ENCODE measurements at regions not wholly inside any gene's neighbourhood (a gene's known extent, or its start where the extent isn't known, plus 50 kb on each side); places are given as distances from the start of the nearest gene placed in this dataset.

DNA sequence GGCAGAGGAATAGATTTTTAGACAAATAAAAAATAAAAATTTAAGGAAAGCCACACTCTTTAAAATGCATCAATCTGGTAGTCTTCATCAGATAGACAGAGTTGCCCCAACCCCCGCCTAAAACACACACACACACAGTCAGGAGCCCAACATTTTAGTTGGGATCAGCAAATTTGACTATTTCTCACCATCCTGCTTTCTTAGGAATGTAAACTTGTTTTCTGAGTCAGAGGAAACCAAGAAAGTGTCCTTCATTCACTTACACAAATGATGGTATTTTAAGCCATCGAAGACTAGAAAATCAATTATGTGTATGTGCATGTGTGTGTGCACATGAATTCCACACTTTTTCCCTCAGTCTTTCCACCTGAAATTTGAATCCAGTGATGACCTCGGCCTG is 1657.5 kb downstream of the SLITRK1 start:
- TF ChIP-seq, protein P1, sequence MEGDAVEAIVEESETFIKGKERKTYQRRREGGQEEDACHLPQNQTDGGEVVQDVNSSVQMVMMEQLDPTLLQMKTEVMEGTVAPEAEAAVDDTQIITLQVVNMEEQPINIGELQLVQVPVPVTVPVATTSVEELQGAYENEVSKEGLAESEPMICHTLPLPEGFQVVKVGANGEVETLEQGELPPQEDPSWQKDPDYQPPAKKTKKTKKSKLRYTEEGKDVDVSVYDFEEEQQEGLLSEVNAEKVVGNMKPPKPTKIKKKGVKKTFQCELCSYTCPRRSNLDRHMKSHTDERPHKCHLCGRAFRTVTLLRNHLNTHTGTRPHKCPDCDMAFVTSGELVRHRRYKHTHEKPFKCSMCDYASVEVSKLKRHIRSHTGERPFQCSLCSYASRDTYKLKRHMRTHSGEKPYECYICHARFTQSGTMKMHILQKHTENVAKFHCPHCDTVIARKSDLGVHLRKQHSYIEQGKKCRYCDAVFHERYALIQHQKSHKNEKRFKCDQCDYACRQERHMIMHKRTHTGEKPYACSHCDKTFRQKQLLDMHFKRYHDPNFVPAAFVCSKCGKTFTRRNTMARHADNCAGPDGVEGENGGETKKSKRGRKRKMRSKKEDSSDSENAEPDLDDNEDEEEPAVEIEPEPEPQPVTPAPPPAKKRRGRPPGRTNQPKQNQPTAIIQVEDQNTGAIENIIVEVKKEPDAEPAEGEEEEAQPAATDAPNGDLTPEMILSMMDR (IDR thresholded peaks at IDR 0.05; ENCODE audit: extremely low read depth, insufficient read depth, missing control alignments) = no peak
- no peak for DNase-seq (ENCODE audit: low spot score)
- in situ Hi-C loops (cut with MboI; ENCODE audit: low pct_unique_long_range_greater_than_20kb, low sequenced_read_pairs, unreplicated experiment) = no loop called here

DNA sequence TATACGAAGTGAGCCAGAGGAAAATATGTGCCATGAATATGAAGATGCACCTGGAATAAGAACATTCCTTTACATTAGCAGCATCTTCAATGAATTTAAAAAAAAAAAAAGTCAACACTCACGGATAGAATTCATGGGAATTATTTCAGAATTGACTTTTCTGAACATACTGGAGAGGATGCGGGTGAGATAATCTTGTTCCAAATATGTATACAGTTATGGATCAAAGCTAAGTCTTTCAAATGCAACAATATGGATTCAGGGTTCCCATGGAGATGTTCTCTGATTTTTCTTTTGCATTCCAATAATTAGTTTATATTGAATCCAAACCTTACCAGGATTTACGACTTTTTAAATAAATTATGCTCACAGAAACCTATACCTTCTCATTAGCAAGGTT is 1660.7 kb downstream of the SLITRK1 start:
- DNase-seq (ENCODE audit: low spot score) = no peak
- in situ Hi-C loops (cut with MboI; ENCODE audit: low pct_unique_long_range_greater_than_20kb, low sequenced_read_pairs, unreplicated experiment) = no loop called here

DNA sequence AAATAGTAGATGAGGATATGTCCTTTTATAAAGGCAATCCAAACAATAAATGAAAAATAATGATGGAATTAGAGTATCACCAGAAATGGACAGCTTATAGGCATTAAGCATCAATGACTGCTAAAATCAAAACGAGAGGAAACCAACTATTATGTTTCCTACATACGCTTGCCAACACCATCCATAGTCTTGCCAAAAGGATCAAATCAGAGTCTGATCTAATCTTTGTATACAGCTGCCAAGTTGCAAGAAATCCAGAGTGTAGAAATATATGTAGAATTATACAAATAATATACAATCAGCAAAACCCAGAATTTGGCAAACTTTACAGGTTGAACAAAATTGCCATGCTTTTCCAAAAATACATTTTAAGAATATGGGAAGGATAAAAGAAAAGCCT is 1661.6 kb downstream of the SLITRK1 start:
- no peak for DNase-seq (ENCODE audit: low spot score)
- in situ Hi-C loops (cut with MboI; ENCODE audit: low pct_unique_long_range_greater_than_20kb, low sequenced_read_pairs, unreplicated experiment) = no loop called here
- TF ChIP-seq, protein P1 (IDR thresholded peaks at IDR 0.05; ENCODE audit: extremely low read depth, insufficient read depth, missing control alignments) = no peak

More for the DNA sequence above, 1660.7 kb downstream of the SLITRK1 start:
- TF ChIP-seq, protein P1 (IDR thresholded peaks at IDR 0.05; ENCODE audit: extremely low read depth, insufficient read depth, missing control alignments) = no peak

DNA sequence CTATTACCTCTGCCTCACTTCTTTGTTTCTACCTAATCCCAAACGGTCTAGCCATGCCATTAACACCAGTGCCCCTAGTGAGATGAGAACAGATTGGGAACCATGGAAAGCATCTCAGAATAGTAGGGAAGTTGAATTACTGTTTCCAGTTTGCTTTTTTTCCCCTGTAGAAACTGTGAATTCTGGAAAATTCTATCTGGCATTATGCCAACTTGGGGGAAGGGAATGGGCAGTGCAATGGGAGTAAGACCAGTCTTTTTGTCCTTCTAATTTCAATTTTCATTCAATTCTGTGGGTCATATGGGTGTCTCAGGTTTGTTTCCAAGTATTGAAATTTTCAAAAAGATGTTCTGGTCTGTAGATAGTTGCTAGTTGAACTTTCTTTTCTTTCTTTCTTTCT is 1666.1 kb downstream of the SLITRK1 start:
- TF ChIP-seq, protein P1 (IDR thresholded peaks at IDR 0.05; ENCODE audit: extremely low read depth, insufficient read depth, missing control alignments) = no peak
- in situ Hi-C loops (cut with MboI; ENCODE audit: low pct_unique_long_range_greater_than_20kb, low sequenced_read_pairs, unreplicated experiment) = no loop called here

DNA sequence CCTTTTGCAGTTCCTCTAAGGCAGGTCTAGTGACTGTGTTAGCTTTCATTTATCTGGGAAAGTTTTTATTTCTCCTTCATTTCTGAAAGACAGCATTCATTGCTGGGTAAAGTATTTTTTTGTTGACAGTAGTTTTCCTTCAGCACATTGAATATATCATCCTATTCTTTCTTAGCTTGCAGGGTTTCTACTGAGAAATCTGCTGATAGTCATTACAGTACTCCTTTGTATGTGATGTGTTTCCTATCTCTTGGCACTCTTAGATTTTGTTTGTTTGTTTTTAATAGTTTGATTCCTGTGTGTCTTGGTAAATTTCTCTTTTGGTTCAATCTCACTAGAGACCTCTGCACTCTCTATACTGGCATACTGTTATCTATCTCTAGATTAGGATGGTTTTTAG is 1667.9 kb downstream of the SLITRK1 start:
- TF ChIP-seq, protein P1 (IDR thresholded peaks at IDR 0.05; ENCODE audit: extremely low read depth, insufficient read depth, missing control alignments) = no peak
- no peak for DNase-seq (ENCODE audit: low spot score)
- in situ Hi-C loops (cut with MboI; ENCODE audit: low pct_unique_long_range_greater_than_20kb, low sequenced_read_pairs, unreplicated experiment) = no loop called here

More for the DNA sequence above, 1666.1 kb downstream of the SLITRK1 start:
- DNase-seq (ENCODE audit: low spot score) = no peak

DNA sequence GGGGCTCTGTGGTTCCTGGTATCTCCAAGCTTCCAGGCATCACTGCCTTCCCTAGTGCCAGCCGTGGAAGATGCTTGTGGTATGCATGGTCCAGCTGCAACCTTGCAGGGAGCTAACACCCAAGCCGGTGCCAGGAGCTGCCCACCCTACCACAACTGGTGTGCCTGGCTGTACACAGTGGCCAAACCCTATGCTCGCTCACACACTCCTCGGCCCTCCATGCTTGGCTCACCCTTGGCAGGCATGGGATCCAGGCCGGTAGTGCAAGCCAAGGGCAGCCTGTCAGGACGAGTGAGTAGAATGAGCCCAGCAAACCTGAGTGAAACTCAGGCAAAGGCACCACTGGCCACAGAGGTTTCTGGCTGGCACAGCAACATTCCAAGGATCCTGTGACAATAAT is 1676.0 kb downstream of the SLITRK1 start:
- in situ Hi-C loops (cut with MboI; ENCODE audit: low pct_unique_long_range_greater_than_20kb, low sequenced_read_pairs, unreplicated experiment) = no loop called here
- TF ChIP-seq, protein P1 (IDR thresholded peaks at IDR 0.05; ENCODE audit: extremely low read depth, insufficient read depth, missing control alignments) = no peak
- DNase-seq (ENCODE audit: low spot score) = no peak

DNA sequence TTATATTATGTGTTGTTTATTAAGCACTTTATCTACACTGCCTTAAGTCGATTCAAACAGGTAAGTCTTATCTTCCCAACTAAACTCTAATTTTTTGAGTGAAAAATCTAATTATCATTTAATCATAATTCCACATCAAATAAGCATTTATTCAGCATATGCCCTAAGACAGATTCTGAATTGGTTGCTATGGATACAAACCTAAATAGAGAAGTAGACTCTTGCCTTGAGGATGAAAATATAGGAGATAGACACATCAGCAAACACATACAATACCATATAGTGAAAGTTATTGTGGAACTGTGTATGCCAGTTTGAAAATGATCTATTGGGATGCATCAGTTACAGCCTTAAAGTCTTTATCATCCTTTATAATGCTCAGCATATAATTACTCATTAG is 1679.9 kb downstream of the SLITRK1 start:
- in situ Hi-C loops (cut with MboI; ENCODE audit: low pct_unique_long_range_greater_than_20kb, low sequenced_read_pairs, unreplicated experiment) = no loop called here
- TF ChIP-seq, protein P1 (IDR thresholded peaks at IDR 0.05; ENCODE audit: extremely low read depth, insufficient read depth, missing control alignments) = no peak
- no peak for DNase-seq (ENCODE audit: low spot score)
